ENCODE measurements at regions not wholly inside any gene's neighbourhood (a gene's known extent, or its start where the extent isn't known, plus 50 kb on each side); places are given as distances from the start of the nearest gene placed in this dataset.
A peak's percentile ranks its signal among the peaks of the same experiment; 100 is the strongest.
"Not testable (repeated sequence)": the region's sequence is repeated elsewhere in the genome, so short reads cannot be mapped to it uniquely, and the experiment has no call there.

- H2AFZ ChIP-seq (ENCODE audit: control insufficient read depth, low read depth, low read length); H3K79me2 ChIP-seq (ENCODE audit: control insufficient read depth, insufficient read depth, low read length); H3K27ac ChIP-seq (ENCODE audit: control insufficient read depth, insufficient read depth); H3K9ac ChIP-seq (ENCODE audit: control insufficient read depth, insufficient read depth, low read length); RAD21 ChIA-PET (ENCODE audit: unreplicated experiment); in situ Hi-C loops (cut with MboI); intact Hi-C loops (cut with micrococcal nuclease; ENCODE audit: unreplicated experiment); H4K20me1 ChIP-seq (ENCODE audit: control insufficient read depth, insufficient read depth); H3K4me3 ChIP-seq; H3K27me3 ChIP-seq (replicated peaks in 1 of 2; ENCODE audit: control insufficient read depth in 2 of 2, insufficient read depth in 2 of 2, low read length in 1 of 2); POLR2A ChIA-PET; FAIRE-seq; BruUV-seq (replicated peaks); DNase-seq (ENCODE audit: low read depth, low spot score); H3K9me3 ChIP-seq (replicated peaks; ENCODE audit: control insufficient read depth, insufficient read depth, low read length); H3K36me3 ChIP-seq (ENCODE audit: control insufficient read depth in 2 of 2, insufficient read depth in 2 of 2, low read length in 1 of 2); H3K4me1 ChIP-seq (ENCODE audit: control insufficient read depth, insufficient read depth, low read length): not testable (repeated sequence)
- 0 out of 2 replicates have a peak overlapping the region, but pooled peaks have one; percentile 13 for H3K4me2 ChIP-seq (ENCODE audit: control insufficient read depth, insufficient read depth)
- WGBS (ENCODE audit: insufficient coverage, insufficient replicate concordance, low lambda C conversion rate, missing lambda C conversion rate), result 2% methylated on average over 49 of the region's 67 CpGs
- ChIA-PET CTCF (interaction anchor here (1.1 to 1.4 kb wide), 2 partner anchors 388 to 431 kb away, joined by 3 read pairs; no protein-coding TSS in a partner anchor), SMC1A (ENCODE audit: uncharacterized antibody, unreplicated experiment) (interaction anchor here (1.3 kb wide), 1 partner anchor 388 kb away, joined by 3 read pairs; no protein-coding TSS in a partner anchor)
- TF ChIP-seq CTCF (IDR thresholded peaks at IDR 0.05 in 2 of 3, conservative IDR thresholded peaks at IDR 0.05 in 1 of 3; ENCODE audit: control insufficient read depth in 2 of 3, extremely low read depth in 1 of 3, insufficient read depth in 1 of 3, low read depth in 3 of 3, low read length in 3 of 3), result peak; percentile 27 to 34 (median 28); a peak in 5 of 6 replicates
- TF ChIP-seq BHLHE40 (IDR thresholded peaks at IDR 0.05; ENCODE audit: borderline replicate concordance in 1 of 2, low read depth in 2 of 2, low read length in 1 of 2), result peak in 1 of 2 experiments; percentile 28; a peak in 1 of 4 replicates
- 0 out of 2 replicates have a peak, but pooled peaks have one; percentile 13 for TF ChIP-seq RAD21 (IDR thresholded peaks at IDR 0.05; ENCODE audit: insufficient read depth, low read depth, low read length)
- TF ChIP-seq LARP7 (IDR thresholded peaks at IDR 0.05), result 0 out of 2 replicates have a peak, but pooled peaks have one; percentile 45
- ATAC-seq, result peak; percentile 79
These were observed 83.9 kb upstream of the FRG2C start for GRCh38 chr3:75579981-75580782.

GRCh38 chr3:75582536-75582935 is 81.6 kb upstream of the FRG2C start:
- H3K9me3 ChIP-seq (replicated peaks; ENCODE audit: control insufficient read depth, insufficient read depth, low read length); FAIRE-seq; POLR2A ChIA-PET; in situ Hi-C loops (cut with MboI); SMC1A ChIA-PET (ENCODE audit: uncharacterized antibody, unreplicated experiment); DNase-seq (ENCODE audit: low read depth, low spot score); ATAC-seq; BruUV-seq (replicated peaks); RAD21 ChIA-PET (ENCODE audit: unreplicated experiment); H3K27me3 ChIP-seq (replicated peaks in 1 of 2; ENCODE audit: control insufficient read depth in 2 of 2, insufficient read depth in 2 of 2, low read length in 1 of 2); intact Hi-C loops (cut with micrococcal nuclease; ENCODE audit: unreplicated experiment); H3K79me2 ChIP-seq (ENCODE audit: control insufficient read depth, insufficient read depth, low read length); H3K4me3 ChIP-seq; CTCF ChIA-PET; H2AFZ ChIP-seq (ENCODE audit: control insufficient read depth, low read depth, low read length); H4K20me1 ChIP-seq (ENCODE audit: control insufficient read depth, insufficient read depth); H3K4me2 ChIP-seq (ENCODE audit: control insufficient read depth, insufficient read depth); H3K4me1 ChIP-seq (ENCODE audit: control insufficient read depth, insufficient read depth, low read length); H3K27ac ChIP-seq (ENCODE audit: control insufficient read depth, insufficient read depth); H3K9ac ChIP-seq (ENCODE audit: control insufficient read depth, insufficient read depth, low read length); H3K36me3 ChIP-seq (ENCODE audit: control insufficient read depth in 2 of 2, insufficient read depth in 2 of 2, low read length in 1 of 2): not testable (repeated sequence)
- 10% methylated on average over 3 of the region's 3 CpGs for whole genome bisulfite sequencing (ENCODE audit: insufficient coverage, insufficient replicate concordance, low lambda C conversion rate, missing lambda C conversion rate)

DNA sequence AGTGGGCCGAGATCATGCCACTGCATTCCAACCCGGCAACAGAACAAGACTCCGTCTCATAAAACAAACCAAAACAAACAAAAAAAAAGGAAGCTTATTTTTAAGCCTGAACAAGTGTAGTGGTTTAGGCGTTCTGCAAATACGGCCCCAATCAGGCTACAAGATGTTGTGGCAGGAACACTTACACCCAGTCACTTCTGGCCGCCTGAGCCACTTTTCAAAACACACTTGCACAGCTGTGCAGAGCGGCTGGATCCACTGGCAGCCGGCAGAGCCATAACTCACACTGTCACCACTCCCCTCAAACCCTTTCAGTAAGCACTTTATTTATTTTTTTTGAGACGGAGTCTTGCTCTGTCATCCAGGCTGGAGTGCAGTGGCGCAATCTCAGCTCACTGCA is 81.0 kb upstream of the FRG2C start:
- H3K27ac ChIP-seq (ENCODE audit: control insufficient read depth, insufficient read depth); in situ Hi-C loops (cut with MboI); H3K4me3 ChIP-seq; SMC1A ChIA-PET (ENCODE audit: uncharacterized antibody, unreplicated experiment); DNase-seq (ENCODE audit: low read depth, low spot score); H4K20me1 ChIP-seq (ENCODE audit: control insufficient read depth, insufficient read depth); FAIRE-seq; BruUV-seq (replicated peaks); intact Hi-C loops (cut with micrococcal nuclease; ENCODE audit: unreplicated experiment); H3K27me3 ChIP-seq (replicated peaks in 1 of 2; ENCODE audit: control insufficient read depth in 2 of 2, insufficient read depth in 2 of 2, low read length in 1 of 2); H2AFZ ChIP-seq (ENCODE audit: control insufficient read depth, low read depth, low read length); POLR2A ChIA-PET; RAD21 ChIA-PET (ENCODE audit: unreplicated experiment); H3K9me3 ChIP-seq (replicated peaks; ENCODE audit: control insufficient read depth, insufficient read depth, low read length); H3K4me2 ChIP-seq (ENCODE audit: control insufficient read depth, insufficient read depth); ATAC-seq; H3K36me3 ChIP-seq (ENCODE audit: control insufficient read depth in 2 of 2, insufficient read depth in 2 of 2, low read length in 1 of 2); H3K79me2 ChIP-seq (ENCODE audit: control insufficient read depth, insufficient read depth, low read length); CTCF ChIA-PET; H3K4me1 ChIP-seq (ENCODE audit: control insufficient read depth, insufficient read depth, low read length); H3K9ac ChIP-seq (ENCODE audit: control insufficient read depth, insufficient read depth, low read length): not testable (repeated sequence)
- WGBS (ENCODE audit: insufficient coverage, insufficient replicate concordance, low lambda C conversion rate, missing lambda C conversion rate), result 31% methylated on average over 10 of the region's 10 CpGs

All from GM12878 (cell line).